HEK293 (cell line): ENCODE measurements at regions not wholly inside any gene's neighbourhood (a gene's known extent, or its start where the extent isn't known, plus 50 kb on each side); places are given as distances from the start of the nearest gene placed in this dataset.

Experiments used
- CTCF ChIA-PET: fragments of 350-600 bp; formaldehyde crosslinking; extraction: SDS; loops from one replicate; lab custom pipeline; 2021; ENCODE audit warnings: antibody characterized with exemption; lab: Yijun Ruan, JAX
- POLR2A ChIA-PET: fragments of 300-600 bp; formaldehyde crosslinking; extraction: SDS; loops from one replicate; lab custom pipeline; 2020; ENCODE audit warnings: antibody characterized with exemption, inconsistent platforms; lab: Yijun Ruan, JAX
- H3K27ac ChIP-seq: fragments of 200-500 bp; sonication (Bioruptor generic); 2 replicates; pipeline ENCODE4 v1.5.1; 2014; ENCODE audit warnings: low read depth, low read length, control low read depth, inconsistent platforms; ENCODE audit errors: extremely low read depth
- H3K36me3 ChIP-seq, 2 experiments: fragments of 200-500 bp in 1 of 2; sonication (Bioruptor generic) in 1 of 2; 1 replicate in 1 of 2; 2 replicates in 1 of 2; pipeline ENCODE4 v1.5.1; 2014 to 2017; ENCODE audit warnings: inconsistent platforms in 2 of 2, low read length in 2 of 2; ENCODE audit not compliant: control insufficient read depth in 2 of 2, insufficient read depth in 1 of 2
- H3K4me1 ChIP-seq: fragments of 200-500 bp; sonication (Bioruptor generic); 2 replicates; pipeline ENCODE4 v1.5.1; 2014; ENCODE audit warnings: mild to moderate bottlenecking, low read length, inconsistent platforms; ENCODE audit not compliant: control insufficient read depth, insufficient read depth
- H3K4me3 ChIP-seq: 2 replicates; pipeline ENCODE4 v1.5.1; 2011; ENCODE audit warnings: low read depth, mild to moderate bottlenecking, control low read depth, low read length, moderate library complexity
- H3K9me3 ChIP-seq: fragments of 200-500 bp; sonication (Bioruptor generic); 2 replicates; pipeline ENCODE4 v1.5.1; 2014; ENCODE audit warnings: low read depth, low read length, inconsistent platforms; ENCODE audit not compliant: control insufficient read depth, insufficient read depth
- RBAK ChIP-seq: fragments of 450-650 bp; formaldehyde crosslinking; IDR thresholded peaks from 2 replicates; pipeline ENCODE4 v1.5.1; 2016; ENCODE audit warnings: missing biosample characterization, missing genetic modification characterization
- SCRT2 ChIP-seq: fragments of 450-650 bp; formaldehyde crosslinking; IDR thresholded peaks from 2 replicates; pipeline ENCODE4 v1.5.1; 2016; ENCODE audit warnings: missing biosample characterization, missing genetic modification characterization
- SETDB1 ChIP-seq: IDR thresholded peaks from one replicate; pipeline ENCODE4 v1.6.1; 2017; ENCODE audit warnings: mild to moderate bottlenecking, low read length, moderate library complexity, mixed read lengths; ENCODE audit not compliant: insufficient read length
- TRIM28 ChIP-seq: IDR thresholded peaks from 2 replicates; pipeline ENCODE4 v1.6.1; 2011; ENCODE audit warnings: low read length, control low read depth, borderline replicate concordance
- ZIC2 ChIP-seq: fragments of 450-650 bp; formaldehyde crosslinking; IDR thresholded peaks from 2 replicates; pipeline ENCODE4 v1.5.1; 2016; ENCODE audit warnings: missing biosample characterization, missing genetic modification characterization
- ZNF132 ChIP-seq: fragments of 450-650 bp; formaldehyde crosslinking; IDR thresholded peaks from 2 replicates; pipeline ENCODE4 v1.5.1; 2017; ENCODE audit warnings: missing biosample characterization, missing genetic modification characterization, borderline replicate concordance
- ZNF174 ChIP-seq: fragments of 450-650 bp; formaldehyde crosslinking; IDR thresholded peaks from 2 replicates; pipeline ENCODE4 v1.5.0; 2017; ENCODE audit warnings: missing biosample characterization, mild to moderate bottlenecking, missing genetic modification characterization
- ZNF2 ChIP-seq: fragments of 450-650 bp; formaldehyde crosslinking; IDR thresholded peaks from 2 replicates; pipeline ENCODE4 v1.5.1; 2016; ENCODE audit warnings: missing biosample characterization, missing genetic modification characterization
- ZNF350 ChIP-seq: fragments of 450-650 bp; formaldehyde crosslinking; IDR thresholded peaks from 2 replicates; pipeline ENCODE4 v1.5.0; 2017; ENCODE audit warnings: missing biosample characterization, mild to moderate bottlenecking, missing genetic modification characterization
- ZNF423 ChIP-seq: fragments of 450-650 bp; formaldehyde crosslinking; IDR thresholded peaks from 2 replicates; pipeline ENCODE4 v1.5.1; 2016; ENCODE audit warnings: missing biosample characterization, missing genetic modification characterization
- ZNF426 ChIP-seq: fragments of 450-650 bp; formaldehyde crosslinking; IDR thresholded peaks from 2 replicates; pipeline ENCODE4 v1.5.1; 2017; ENCODE audit warnings: missing biosample characterization, missing genetic modification characterization, mild to moderate bottlenecking, inconsistent platforms, moderate library complexity
- ZNF544 ChIP-seq: fragments of 450-650 bp; formaldehyde crosslinking; IDR thresholded peaks from 2 replicates; pipeline ENCODE4 v1.5.0; 2017; ENCODE audit warnings: missing biosample characterization, missing genetic modification characterization
- ZNF549 ChIP-seq: fragments of 450-650 bp; IDR thresholded peaks from 2 replicates; pipeline ENCODE4 v1.5.1; 2018; ENCODE audit warnings: missing biosample characterization, missing genetic modification characterization, mild to moderate bottlenecking, inconsistent platforms, moderate library complexity
- ZNF777 ChIP-seq: fragments of 450-650 bp; formaldehyde crosslinking; IDR thresholded peaks from 2 replicates; pipeline ENCODE4 v1.5.1; 2017; ENCODE audit warnings: missing biosample characterization, missing genetic modification characterization, borderline replicate concordance
- ZSCAN30 ChIP-seq: fragments of 450-650 bp; IDR thresholded peaks from 2 replicates; pipeline ENCODE4 v1.5.1; 2018; ENCODE audit warnings: missing biosample characterization, mild to moderate bottlenecking, missing genetic modification characterization, moderate library complexity
- TF ChIP-seq, protein P1 (sequence below): fragments of 450-650 bp; formaldehyde crosslinking; IDR thresholded peaks from 2 replicates; pipeline ENCODE4 v1.5.1; 2016; ENCODE audit warnings: missing biosample characterization, missing genetic modification characterization
- TF ChIP-seq, protein P2 (sequence below): fragments of 450-650 bp; formaldehyde crosslinking; IDR thresholded peaks from 2 replicates; pipeline ENCODE4 v1.5.1; 2016; ENCODE audit warnings: missing biosample characterization, missing genetic modification characterization, borderline replicate concordance
- TF ChIP-seq, protein P3 (sequence below): fragments of 450-650 bp; formaldehyde crosslinking; IDR thresholded peaks from 2 replicates; pipeline ENCODE4 v1.5.1; 2017; ENCODE audit warnings: missing biosample characterization, missing genetic modification characterization
- TF ChIP-seq, protein P4 (sequence below): fragments of 450-650 bp; formaldehyde crosslinking; IDR thresholded peaks from 2 replicates; pipeline ENCODE4 v1.5.1; 2016; ENCODE audit warnings: missing biosample characterization, missing genetic modification characterization
- TF ChIP-seq, protein P5 (sequence below): fragments of 450-650 bp; IDR thresholded peaks from 2 replicates; pipeline ENCODE4 v1.5.1; 2018; ENCODE audit warnings: missing biosample characterization, missing genetic modification characterization
- TF ChIP-seq, protein P6 (sequence below): fragments of 450-650 bp; formaldehyde crosslinking; IDR thresholded peaks from 2 replicates; pipeline ENCODE4 v1.5.1; 2016; ENCODE audit warnings: missing biosample characterization, missing genetic modification characterization

DNA sequence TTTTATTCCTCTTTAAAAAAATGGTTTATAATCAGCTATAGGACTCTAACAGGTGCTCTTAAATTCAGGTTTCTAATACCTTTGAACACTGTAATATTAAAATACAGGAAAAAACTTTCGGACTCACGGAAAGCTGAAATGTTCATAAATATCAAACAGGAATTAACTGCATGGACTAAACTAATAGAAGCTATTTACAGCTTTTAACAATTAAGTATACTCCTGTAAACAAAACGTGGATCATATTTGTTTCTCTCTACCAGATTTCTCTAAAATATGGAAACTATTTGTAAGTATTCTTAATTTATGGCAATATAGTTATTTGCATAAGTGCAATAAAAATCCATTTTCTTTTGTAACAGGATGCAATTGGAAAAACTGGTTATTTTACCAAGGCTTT lies 108.9 kb upstream of the RESF1 start (continued):
- no peak for TF ChIP-seq ZNF777 (tag by site-specific recombination)
- TF ChIP-seq, protein P1, sequence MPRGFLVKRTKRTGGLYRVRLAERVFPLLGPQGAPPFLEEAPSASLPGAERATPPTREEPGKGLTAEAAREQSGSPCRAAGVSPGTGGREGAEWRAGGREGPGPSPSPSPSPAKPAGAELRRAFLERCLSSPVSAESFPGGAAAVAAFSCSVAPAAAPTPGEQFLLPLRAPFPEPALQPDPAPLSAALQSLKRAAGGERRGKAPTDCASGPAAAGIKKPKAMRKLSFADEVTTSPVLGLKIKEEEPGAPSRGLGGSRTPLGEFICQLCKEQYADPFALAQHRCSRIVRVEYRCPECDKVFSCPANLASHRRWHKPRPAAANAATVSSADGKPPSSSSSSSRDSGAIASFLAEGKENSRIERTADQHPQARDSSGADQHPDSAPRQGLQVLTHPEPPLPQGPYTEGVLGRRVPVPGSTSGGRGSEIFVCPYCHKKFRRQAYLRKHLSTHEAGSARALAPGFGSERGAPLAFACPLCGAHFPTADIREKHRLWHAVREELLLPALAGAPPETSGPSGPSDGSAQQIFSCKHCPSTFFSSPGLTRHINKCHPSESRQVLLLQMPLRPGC (tag by site-specific recombination): no peak
- TF ChIP-seq ZNF132 (tag by site-specific recombination): no peak
- peak; percentile 81 for TF ChIP-seq SCRT2 (tag by site-specific recombination)
- TF ChIP-seq SETDB1: peak; percentile 99
- TF ChIP-seq ZNF174 (tag by site-specific recombination): no peak
- peak; percentile 70; the same call in 1 of the 2 replicates for TF ChIP-seq ZNF544 (tag by site-specific recombination)
- TF ChIP-seq ZNF2 (tag by site-specific recombination): 0 out of 2 replicates have a peak, but pooled peaks have one; percentile 37
- no peak for TF ChIP-seq ZNF423 (tag by site-specific recombination)
- no peak for TF ChIP-seq ZNF426 (tag by site-specific recombination)
- TF ChIP-seq, protein P2, sequence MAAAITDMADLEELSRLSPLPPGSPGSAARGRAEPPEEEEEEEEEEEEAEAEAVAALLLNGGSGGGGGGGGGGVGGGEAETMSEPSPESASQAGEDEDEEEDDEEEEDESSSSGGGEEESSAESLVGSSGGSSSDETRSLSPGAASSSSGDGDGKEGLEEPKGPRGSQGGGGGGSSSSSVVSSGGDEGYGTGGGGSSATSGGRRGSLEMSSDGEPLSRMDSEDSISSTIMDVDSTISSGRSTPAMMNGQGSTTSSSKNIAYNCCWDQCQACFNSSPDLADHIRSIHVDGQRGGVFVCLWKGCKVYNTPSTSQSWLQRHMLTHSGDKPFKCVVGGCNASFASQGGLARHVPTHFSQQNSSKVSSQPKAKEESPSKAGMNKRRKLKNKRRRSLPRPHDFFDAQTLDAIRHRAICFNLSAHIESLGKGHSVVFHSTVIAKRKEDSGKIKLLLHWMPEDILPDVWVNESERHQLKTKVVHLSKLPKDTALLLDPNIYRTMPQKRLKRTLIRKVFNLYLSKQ (tag by site-specific recombination): no peak
- TF ChIP-seq ZSCAN30 (tag by site-specific recombination): no peak
- TF ChIP-seq ZNF549: peak; percentile 65; the same call in 1 of the 2 replicates
- TF ChIP-seq, protein P3, sequence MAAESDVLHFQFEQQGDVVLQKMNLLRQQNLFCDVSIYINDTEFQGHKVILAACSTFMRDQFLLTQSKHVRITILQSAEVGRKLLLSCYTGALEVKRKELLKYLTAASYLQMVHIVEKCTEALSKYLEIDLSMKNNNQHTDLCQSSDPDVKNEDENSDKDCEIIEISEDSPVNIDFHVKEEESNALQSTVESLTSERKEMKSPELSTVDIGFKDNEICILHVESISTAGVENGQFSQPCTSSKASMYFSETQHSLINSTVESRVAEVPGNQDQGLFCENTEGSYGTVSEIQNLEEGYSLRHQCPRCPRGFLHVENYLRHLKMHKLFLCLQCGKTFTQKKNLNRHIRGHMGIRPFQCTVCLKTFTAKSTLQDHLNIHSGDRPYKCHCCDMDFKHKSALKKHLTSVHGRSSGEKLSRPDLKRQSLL (tag by site-specific recombination): no peak
- TF ChIP-seq ZIC2: no peak
- TF ChIP-seq RBAK: 0 out of 2 replicates have a peak, but pooled peaks have one; percentile 26
- TF ChIP-seq, protein P4, sequence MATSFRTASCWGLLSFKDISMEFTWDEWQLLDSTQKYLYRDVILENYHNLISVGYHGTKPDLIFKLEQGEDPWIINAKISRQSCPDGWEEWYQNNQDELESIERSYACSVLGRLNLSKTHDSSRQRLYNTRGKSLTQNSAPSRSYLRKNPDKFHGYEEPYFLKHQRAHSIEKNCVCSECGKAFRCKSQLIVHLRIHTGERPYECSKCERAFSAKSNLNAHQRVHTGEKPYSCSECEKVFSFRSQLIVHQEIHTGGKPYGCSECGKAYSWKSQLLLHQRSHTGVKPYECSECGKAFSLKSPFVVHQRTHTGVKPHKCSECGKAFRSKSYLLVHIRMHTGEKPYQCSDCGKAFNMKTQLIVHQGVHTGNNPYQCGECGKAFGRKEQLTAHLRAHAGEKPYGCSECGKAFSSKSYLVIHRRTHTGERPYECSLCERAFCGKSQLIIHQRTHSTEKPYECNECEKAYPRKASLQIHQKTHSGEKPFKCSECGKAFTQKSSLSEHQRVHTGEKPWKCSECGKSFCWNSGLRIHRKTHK (tag by site-specific recombination): peak; percentile 66

DNA sequence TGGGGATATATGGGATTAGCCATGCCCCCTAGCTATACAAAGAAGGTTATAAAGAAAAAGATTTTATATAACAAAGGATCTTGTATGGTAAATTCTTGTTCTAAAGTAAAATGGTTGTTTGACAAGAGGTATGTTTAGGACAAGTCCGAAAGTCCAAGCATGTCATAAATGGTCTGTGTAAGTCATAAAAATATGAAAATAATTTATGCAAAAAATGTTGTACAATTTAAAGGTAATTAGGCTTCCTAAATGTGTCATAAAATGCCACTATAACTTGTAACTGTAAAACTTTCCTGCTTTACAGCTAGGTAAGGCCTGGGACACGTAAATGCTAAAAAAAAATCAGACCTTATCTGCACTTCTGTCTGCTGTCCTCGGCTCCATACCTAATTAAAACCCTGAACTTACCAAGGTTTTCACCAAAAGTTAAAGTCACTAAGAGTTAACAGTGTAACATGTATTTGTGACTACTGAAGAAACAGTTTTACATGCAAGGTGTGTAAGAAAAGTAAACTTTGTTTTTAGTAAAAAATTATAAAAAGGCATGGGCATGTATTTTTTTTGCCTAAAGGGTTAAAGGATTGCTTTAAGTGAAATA lies 110.0 kb upstream of the RESF1 start:
- no peaks in the 10 kb centered on the region for H3K4me1 ChIP-seq
- H3K27ac ChIP-seq: no peak overlapping the region
- no peaks in the 10 kb centered on the region for H3K36me3 ChIP-seq
- CTCF ChIA-PET: no interaction called here
- no peak overlapping the region for H3K4me3 ChIP-seq
- H3K9me3 ChIP-seq: no peaks in the 10 kb centered on the region
- POLR2A ChIA-PET: no interaction called here
- TF ChIP-seq ZNF549 (peak; percentile 73), TRIM28 (peak; percentile 99), ZNF350 (tag by site-specific recombination) (peak; percentile 53; the same call in 1 of the 2 replicates)
- TF ChIP-seq, protein P5, sequence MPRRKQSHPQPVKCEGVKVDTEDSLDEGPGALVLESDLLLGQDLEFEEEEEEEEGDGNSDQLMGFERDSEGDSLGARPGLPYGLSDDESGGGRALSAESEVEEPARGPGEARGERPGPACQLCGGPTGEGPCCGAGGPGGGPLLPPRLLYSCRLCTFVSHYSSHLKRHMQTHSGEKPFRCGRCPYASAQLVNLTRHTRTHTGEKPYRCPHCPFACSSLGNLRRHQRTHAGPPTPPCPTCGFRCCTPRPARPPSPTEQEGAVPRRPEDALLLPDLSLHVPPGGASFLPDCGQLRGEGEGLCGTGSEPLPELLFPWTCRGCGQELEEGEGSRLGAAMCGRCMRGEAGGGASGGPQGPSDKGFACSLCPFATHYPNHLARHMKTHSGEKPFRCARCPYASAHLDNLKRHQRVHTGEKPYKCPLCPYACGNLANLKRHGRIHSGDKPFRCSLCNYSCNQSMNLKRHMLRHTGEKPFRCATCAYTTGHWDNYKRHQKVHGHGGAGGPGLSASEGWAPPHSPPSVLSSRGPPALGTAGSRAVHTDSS (tag by site-specific recombination): no peak
- TF ChIP-seq, protein P6, sequence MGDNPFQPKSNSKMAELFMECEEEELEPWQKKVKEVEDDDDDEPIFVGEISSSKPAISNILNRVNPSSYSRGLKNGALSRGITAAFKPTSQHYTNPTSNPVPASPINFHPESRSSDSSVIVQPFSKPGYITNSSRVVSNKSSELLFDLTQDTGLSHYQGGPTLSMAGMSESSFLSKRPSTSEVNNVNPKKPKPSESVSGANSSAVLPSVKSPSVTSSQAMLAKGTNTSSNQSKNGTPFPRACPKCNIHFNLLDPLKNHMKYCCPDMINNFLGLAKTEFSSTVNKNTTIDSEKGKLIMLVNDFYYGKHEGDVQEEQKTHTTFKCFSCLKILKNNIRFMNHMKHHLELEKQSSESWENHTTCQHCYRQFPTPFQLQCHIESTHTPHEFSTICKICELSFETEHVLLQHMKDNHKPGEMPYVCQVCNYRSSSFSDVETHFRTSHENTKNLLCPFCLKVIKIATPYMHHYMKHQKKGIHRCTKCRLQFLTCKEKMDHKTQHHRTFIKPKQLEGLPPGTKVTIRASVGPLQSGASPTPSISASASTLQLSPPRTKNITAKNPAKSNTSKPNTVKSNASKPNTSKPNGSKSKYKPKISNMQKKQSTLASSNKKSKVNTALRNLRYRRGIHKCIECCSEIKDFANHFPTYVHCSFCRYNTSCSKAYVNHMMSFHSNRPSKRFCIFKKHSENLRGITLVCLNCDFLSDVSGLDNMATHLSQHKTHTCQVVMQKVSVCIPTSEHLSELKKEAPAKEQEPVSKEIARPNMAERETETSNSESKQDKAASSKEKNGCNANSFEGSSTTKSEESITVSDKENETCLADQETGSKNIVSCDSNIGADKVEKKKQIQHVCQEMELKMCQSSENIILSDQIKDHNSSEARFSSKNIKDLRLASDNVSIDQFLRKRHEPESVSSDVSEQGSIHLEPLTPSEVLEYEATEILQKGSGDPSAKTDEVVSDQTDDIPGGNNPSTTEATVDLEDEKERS (tag by site-specific recombination): peak; percentile 73
